Activated CD4-positive, alpha-beta T cell treated with anti-CD3 and anti-CD28 coated beads for 4 hours (primary cell): ENCODE measurements at regions not wholly inside any gene's neighbourhood (a gene's known extent, or its start where the extent isn't known, plus 50 kb on each side); places are given as distances from the start of the nearest gene placed in this dataset.
"Not testable (repeated sequence)": the region's sequence is repeated elsewhere in the genome, so short reads cannot be mapped to it uniquely, and the experiment has no call there.

ENCODE experiments used
- DNase-seq, 2 donors: peaks; one replicate each; pipeline ENCODE4 v3.0.0-alpha.2; 2020

- no peak for DNase-seq
Observed at GRCh38 chr14:40452674-40453073, 1020.4 kb upstream of the FBXO33 start.

GRCh38 chr14:40447017-40447416, 1014.8 kb upstream of the FBXO33 start:
- DNase-seq: no peak

GRCh38 chr14:40445020-40445419, 1012.8 kb upstream of the FBXO33 start:
- no peak for DNase-seq

GRCh38 chr14:40436551-40436950, 1004.3 kb upstream of the FBXO33 start:
- DNase-seq: no peak

GRCh38 chr14:40417777-40418401, 985.7 kb upstream of the FBXO33 start:
- no peak for DNase-seq

- DNase-seq: no peak
Observed at GRCh38 chr14:40416565-40416964, 984.3 kb upstream of the FBXO33 start.

GRCh38 chr14:40414386-40414785, 982.2 kb upstream of the FBXO33 start:
- DNase-seq: no peak

GRCh38 chr14:40413136-40413535, 980.9 kb upstream of the FBXO33 start:
- no peak for DNase-seq

GRCh38 chr14:40410708-40411107, 978.5 kb upstream of the FBXO33 start:
- no peak for DNase-seq

GRCh38 chr14:40402957-40403356, 970.7 kb upstream of the FBXO33 start:
- DNase-seq: no peak

- DNase-seq: no peak
Observed at GRCh38 chr14:40398981-40399380, 966.7 kb upstream of the FBXO33 start.

- DNase-seq: no peak
Observed at GRCh38 chr14:40394634-40395340, 962.6 kb upstream of the FBXO33 start.

GRCh38 chr14:40393143-40393542, 960.9 kb upstream of the FBXO33 start:
- no peak for DNase-seq

GRCh38 chr14:40386433-40386832, 954.2 kb upstream of the FBXO33 start:
- DNase-seq: no peak

GRCh38 chr14:40374221-40374620, 942.0 kb upstream of the FBXO33 start:
- DNase-seq: no peak

GRCh38 chr14:40371011-40371410, 938.8 kb upstream of the FBXO33 start:
- DNase-seq: no peak

- DNase-seq: no peak
Observed at GRCh38 chr14:40368314-40368713, 936.1 kb upstream of the FBXO33 start.

GRCh38 chr14:40367717-40368116, 935.5 kb upstream of the FBXO33 start:
- DNase-seq: no peak

- DNase-seq: no peak
Observed at GRCh38 chr14:40365305-40365704, 933.1 kb upstream of the FBXO33 start.

- no peak for DNase-seq
Observed at GRCh38 chr14:40362856-40363255, 930.6 kb upstream of the FBXO33 start.

GRCh38 chr14:40354754-40355153, 922.5 kb upstream of the FBXO33 start:
- no peak for DNase-seq

- DNase-seq: not testable (repeated sequence)
Observed at GRCh38 chr14:40348104-40348503, 915.9 kb upstream of the FBXO33 start.

GRCh38 chr14:40347675-40348074, 915.4 kb upstream of the FBXO33 start:
- DNase-seq: no peak

- DNase-seq: no peak
Observed at GRCh38 chr14:40346275-40346674, 914.0 kb upstream of the FBXO33 start.

- DNase-seq: no peak
Observed at GRCh38 chr14:40345334-40345733, 913.1 kb upstream of the FBXO33 start.
